Adrenal gland (tissue), 9 donors: ENCODE measurements at regions not wholly inside any gene's neighbourhood (a gene's known extent, or its start where the extent isn't known, plus 50 kb on each side); places are given as distances from the start of the nearest gene placed in this dataset.

Experiments
- DNase-seq, 7 donors: peaks; one replicate each; pipeline ENCODE4 v3.0.0-alpha.2; 2019 to 2020
- H3K27ac ChIP-seq, 5 donors: fragments of 200-600 bp; sonication (generic) in 4 of 5; 1 replicate in 3 of 5; 2 replicates in 2 of 5; pipeline versions ENCODE4 v1.5.1 to v1.8.0; 2016 to 2020; ENCODE audit warnings: mild to moderate bottlenecking in 1 of 5
- H3K27me3 ChIP-seq: fragments of 200-600 bp; 2 replicates; pipeline ENCODE4 v1.8.0; 2021
- H3K36me3 ChIP-seq, 2 donors: fragments of 200-600 bp; replicated peaks in 1 of 2; 1 replicate in 1 of 2; 2 replicates in 1 of 2; pipeline versions ENCODE4 v1.5.1 to v1.8.0; 2018 to 2022
- H3K4me1 ChIP-seq, 2 donors: fragments of 200-600 bp; replicated peaks in 1 of 2; 1 replicate in 1 of 2; 2 replicates in 1 of 2; pipeline versions ENCODE4 v1.5.1 to v1.8.0; 2018 to 2021
- H3K4me3 ChIP-seq, 4 donors: fragments of 200-600 bp; sonication (generic) in 3 of 4; one replicate each; pipeline ENCODE4 v1.5.1; 2016 to 2018
- H3K9me3 ChIP-seq, 3 donors: fragments of 200-600 bp; sonication (generic) in 1 of 3; replicated peaks in 1 of 3; 1 replicate in 2 of 3; 2 replicates in 1 of 3; pipeline versions ENCODE4 v1.5.1 to v1.8.0; 2016 to 2021
- POLR2A ChIP-seq, 2 donors: fragments of 450-650 bp; IDR thresholded peaks; one replicate each; pipeline ENCODE4 v1.6.1; 2017; ENCODE audit warnings: antibody characterized with exemption in 2 of 2, mild to moderate bottlenecking in 2 of 2, moderate library complexity in 1 of 2
- WGBS, 4 donors: extraction: QIAGEN DNeasy Blood & Tissue Kit in 2 of 4; methylation state at CpG; one replicate each; pipeline versions ENCODE4 v1.1.5 to v1.1.7; 2013 to 2017; 5-methylcytosine and 5-hydroxymethylcytosine counted together
- intact Hi-C, 2 donors: fragments of 100-400 bp; cut with DNase I; formaldehyde crosslinking; loops; one replicate each; pipeline versions ENCODE4 v1.14.1 to v1.15.0; 2022 to 2023
- TF ChIP-seq, protein P1 (sequence below), 6 experiments: fragments of 450-650 bp in 4 of 6; fragments of 200-600 bp in 2 of 6; sonication (generic) in 1 of 6; IDR thresholded peaks; 1 replicate in 5 of 6; 2 replicates in 1 of 6; pipeline versions ENCODE4 v1.5.1 to v1.8.0; 2016 to 2021; ENCODE audit warnings: antibody characterized with exemption in 6 of 6, mild to moderate bottlenecking in 2 of 6, moderate library complexity in 1 of 6
- donor health status: healthy with polysubstance abuse.
- donor health status: Bipolar disorder and iron deficiency.
- donor health status: DM: yes; HTN: yes; CAD: no.
- donor health status: DM: no; HTN: no; CAD: no.
- donor health status: DM: no; HTN: no; CAD: no.

DNA sequence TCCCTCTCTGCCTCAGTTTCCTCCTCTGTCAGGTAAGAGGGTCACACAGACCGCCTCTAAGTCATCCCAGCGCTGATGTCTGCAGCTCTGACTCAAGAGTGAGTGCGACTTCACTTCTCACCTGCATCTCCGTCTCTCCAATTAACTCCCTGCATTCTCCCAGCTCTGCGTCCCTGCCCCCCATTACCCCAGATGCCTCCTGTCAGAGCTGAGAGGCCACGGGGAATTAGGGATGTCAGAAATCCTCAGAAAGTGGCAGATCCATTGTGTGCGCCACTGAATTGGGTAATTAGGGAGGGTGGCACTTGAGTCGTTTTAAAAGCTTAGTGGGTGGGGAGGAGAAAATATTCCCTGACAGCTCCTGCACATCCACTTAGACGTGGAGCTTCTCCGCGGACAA lies 885.4 kb upstream of the EEF2KMT start:
- no peaks in the 10 kb centered on the region for H3K27me3 ChIP-seq
- no peak overlapping the region for H3K27ac ChIP-seq
- no peak for TF ChIP-seq POLR2A (IDR thresholded peaks at IDR 0.05)
- TF ChIP-seq, protein P1, sequence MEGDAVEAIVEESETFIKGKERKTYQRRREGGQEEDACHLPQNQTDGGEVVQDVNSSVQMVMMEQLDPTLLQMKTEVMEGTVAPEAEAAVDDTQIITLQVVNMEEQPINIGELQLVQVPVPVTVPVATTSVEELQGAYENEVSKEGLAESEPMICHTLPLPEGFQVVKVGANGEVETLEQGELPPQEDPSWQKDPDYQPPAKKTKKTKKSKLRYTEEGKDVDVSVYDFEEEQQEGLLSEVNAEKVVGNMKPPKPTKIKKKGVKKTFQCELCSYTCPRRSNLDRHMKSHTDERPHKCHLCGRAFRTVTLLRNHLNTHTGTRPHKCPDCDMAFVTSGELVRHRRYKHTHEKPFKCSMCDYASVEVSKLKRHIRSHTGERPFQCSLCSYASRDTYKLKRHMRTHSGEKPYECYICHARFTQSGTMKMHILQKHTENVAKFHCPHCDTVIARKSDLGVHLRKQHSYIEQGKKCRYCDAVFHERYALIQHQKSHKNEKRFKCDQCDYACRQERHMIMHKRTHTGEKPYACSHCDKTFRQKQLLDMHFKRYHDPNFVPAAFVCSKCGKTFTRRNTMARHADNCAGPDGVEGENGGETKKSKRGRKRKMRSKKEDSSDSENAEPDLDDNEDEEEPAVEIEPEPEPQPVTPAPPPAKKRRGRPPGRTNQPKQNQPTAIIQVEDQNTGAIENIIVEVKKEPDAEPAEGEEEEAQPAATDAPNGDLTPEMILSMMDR (IDR thresholded peaks at IDR 0.05) = no peak
- no peaks in the 10 kb centered on the region for H3K4me1 ChIP-seq
- 35 to 43% (median 36%) methylated on average over 11 of the region's 11 CpGs for WGBS, 4 donors
- intact Hi-C loops = no loop called here
- DNase-seq = no peak
- H3K4me3 ChIP-seq = no peak overlapping the region
- H3K36me3 ChIP-seq = no peaks in the 10 kb centered on the region
- H3K9me3 ChIP-seq = no peaks in the 10 kb centered on the region

DNA sequence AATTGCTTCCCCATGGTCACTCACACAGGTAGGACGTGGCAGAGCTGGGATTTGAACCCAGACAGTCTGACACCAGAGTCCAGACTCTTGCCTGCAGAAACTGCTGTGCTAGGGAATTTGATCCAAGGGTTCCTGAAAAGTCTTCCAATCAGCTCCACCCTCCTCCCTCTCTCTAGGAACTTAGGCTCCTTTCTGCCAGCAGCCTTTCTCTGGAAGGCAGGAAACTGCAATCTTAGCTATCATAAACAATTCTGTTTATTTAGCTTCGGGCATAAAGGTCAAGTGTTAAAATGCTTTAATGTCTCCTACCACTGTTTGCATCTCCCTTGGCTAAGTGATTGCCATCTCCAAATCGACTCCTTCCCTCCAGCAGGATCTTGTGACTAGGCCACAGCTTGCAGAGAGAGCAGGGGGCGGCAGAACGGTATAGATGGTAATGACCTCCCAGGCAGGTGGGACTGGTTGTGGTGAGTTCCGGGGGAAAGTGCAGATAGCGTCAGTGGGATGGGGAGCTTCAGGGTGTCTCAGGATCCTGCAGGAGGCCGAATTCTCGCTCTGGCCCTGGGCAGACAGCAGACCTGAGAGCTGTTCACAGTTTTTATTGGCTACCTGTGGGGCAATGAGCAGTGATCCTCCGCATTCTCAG lies 882.4 kb upstream of the EEF2KMT start:
- 23 to 47% (median 32%) methylated on average over 7 to 10 of the region's 10 CpGs for WGBS, 4 donors
- Histone ChIP-seq H3K36me3 (no peaks in the 10 kb centered on the region), H3K4me3 (no peak overlapping the region), H3K27me3 (no peaks in the 10 kb centered on the region), H3K27ac (no peak overlapping the region), H3K9me3 (no peaks in the 10 kb centered on the region), H3K4me1 (no peaks in the 10 kb centered on the region)
- no peak for TF ChIP-seq POLR2A (IDR thresholded peaks at IDR 0.05)
- TF ChIP-seq, protein P1 (IDR thresholded peaks at IDR 0.05) = no peak
- no peak for DNase-seq
- intact Hi-C loops = no loop called here

DNA sequence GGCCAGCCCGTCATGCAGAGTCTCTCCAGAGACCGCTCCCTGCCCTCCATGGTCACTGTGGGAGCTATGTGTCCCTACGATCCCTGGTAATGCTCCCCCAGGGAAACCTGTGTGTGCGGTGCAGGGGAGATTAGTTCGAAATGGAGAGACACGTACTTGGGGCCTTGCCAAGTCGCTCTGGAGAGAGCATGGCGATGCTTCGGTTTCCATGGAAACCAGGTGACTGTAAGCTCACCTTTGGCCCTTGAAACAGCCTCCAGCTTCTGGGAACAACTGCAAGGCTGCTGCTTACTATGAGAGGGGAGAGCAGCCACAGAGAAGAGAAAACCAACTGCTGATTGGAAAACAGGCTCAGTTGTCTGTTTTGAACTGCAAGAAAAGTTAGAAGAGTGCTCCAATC lies 879.7 kb upstream of the EEF2KMT start:
- no peak for DNase-seq
- H3K27me3 ChIP-seq = no peaks in the 10 kb centered on the region
- no peaks in the 10 kb centered on the region for H3K36me3 ChIP-seq
- H3K9me3 ChIP-seq = no peaks in the 10 kb centered on the region
- WGBS, 4 donors = 63 to 69% (median 68%) methylated on average over 7 to 9 of the region's 9 CpGs
- TF ChIP-seq, protein P1 (IDR thresholded peaks at IDR 0.05) = no peak
- no peak for TF ChIP-seq POLR2A (IDR thresholded peaks at IDR 0.05)
- H3K4me1 ChIP-seq = no peaks in the 10 kb centered on the region
- no peak overlapping the region for H3K4me3 ChIP-seq
- no peak overlapping the region for H3K27ac ChIP-seq
- intact Hi-C loops = no loop called here

DNA sequence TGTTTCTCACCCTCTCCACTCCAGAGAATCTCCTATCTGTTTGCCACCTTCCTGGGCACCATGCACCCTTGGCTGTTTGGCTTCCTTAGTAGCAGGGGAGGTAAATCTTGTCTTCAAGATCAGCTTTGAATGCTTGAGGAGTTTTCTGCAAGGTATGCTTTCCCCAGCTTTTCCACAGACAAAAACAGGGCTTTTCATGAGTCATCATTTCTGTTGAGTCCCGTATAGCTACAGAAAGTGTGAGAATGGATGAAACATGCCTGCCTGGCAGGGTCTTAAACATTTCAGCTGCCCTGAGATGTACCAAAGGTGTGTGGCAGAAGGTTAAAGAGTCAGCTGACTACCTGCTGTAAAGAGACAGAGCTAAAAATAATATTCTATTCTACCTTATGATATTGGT lies 875.2 kb upstream of the EEF2KMT start:
- intact Hi-C loops = no loop called here
- Histone ChIP-seq H3K27ac (no peak overlapping the region), H3K36me3 (no peaks in the 10 kb centered on the region), H3K27me3 (no peaks in the 10 kb centered on the region), H3K4me3 (no peak overlapping the region), H3K4me1 (no peaks in the 10 kb centered on the region), H3K9me3 (no peaks in the 10 kb centered on the region)
- TF ChIP-seq POLR2A (IDR thresholded peaks at IDR 0.05) = no peak
- TF ChIP-seq, protein P1 (IDR thresholded peaks at IDR 0.05) = no peak
- DNase-seq = no peak
- 33 to 60% (median 56%) methylated on average over 1 of the region's 1 CpG for WGBS, 4 donors
